NCI-H2107 treated with DMSO at 0.1 percent for 48 hours (cell line): ENCODE measurements at regions not wholly inside any gene's neighbourhood (a gene's known extent, or its start where the extent isn't known, plus 50 kb on each side); places are given as distances from the start of the nearest gene placed in this dataset.

Experiments
- DNase-seq: peaks from one replicate; lab custom pipeline; 2025; ENCODE audit not compliant: unreplicated experiment; lab: John Stamatoyannopoulos, UW

DNA sequence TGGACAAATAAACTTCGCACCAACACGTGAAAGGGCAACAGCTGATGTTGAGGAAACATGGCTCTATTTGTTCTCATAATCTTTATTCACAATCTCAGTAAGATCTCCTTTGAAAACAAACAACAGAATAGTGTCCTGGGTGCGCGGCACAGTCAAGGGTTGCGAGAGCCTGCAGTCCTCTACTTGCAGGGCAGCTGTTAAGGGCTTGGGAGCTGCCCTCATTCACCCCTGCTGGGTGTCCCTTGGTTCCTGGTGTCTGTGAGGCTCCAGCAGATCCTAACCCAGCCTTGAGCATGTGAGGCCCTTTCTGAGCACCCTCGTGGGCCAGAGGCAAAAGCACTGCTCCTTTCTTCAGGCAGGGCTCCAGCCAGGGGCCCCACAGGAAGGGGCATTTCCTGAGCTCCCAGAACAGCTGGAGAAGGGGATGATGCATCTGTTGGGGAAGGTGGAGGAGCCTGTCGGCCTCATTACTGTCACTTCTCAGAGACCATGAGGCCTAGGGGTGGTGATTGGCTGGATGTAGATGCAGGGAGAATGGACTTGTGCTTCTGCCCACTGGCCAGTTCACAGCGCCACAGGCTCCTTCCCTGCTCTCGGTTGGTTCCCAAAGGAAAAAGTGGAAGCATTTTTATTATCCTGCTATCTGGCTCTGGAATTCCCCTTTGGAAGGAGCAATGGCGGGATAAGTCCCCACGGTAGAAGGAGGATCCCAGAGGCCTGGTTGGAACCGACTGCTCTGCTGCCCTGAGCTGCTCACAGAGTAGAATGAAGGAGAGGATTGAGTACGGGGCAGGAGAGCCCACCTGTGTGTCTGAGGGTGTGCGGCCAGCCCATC, 51.9 kb upstream of the KLF13 start:
- no peak for DNase-seq

- DNase-seq, result no peak
Observed at GRCh38 chr15:31275331-31276262, 51.0 kb upstream of the KLF13 start.

- peak; percentile 59 for DNase-seq
Observed at GRCh38 chr15:31276596-31277298, 49.9 kb upstream of the KLF13 start.
